OCI-LY1 (cell line): ENCODE measurements at regions not wholly inside any gene's neighbourhood (a gene's known extent, or its start where the extent isn't known, plus 50 kb on each side); places are given as distances from the start of the nearest gene placed in this dataset.

Experiments used
- H2AFZ ChIP-seq: fragments of 200-600 bp; sonication (generic), shearing (Covaris generic); 2 replicates; pipeline ENCODE4 v1.6.0; 2014; ENCODE audit warnings: antibody characterized with exemption, mild to moderate bottlenecking, low read length
- H3F3A ChIP-seq: fragments of 200-600 bp; sonication (generic), shearing (Covaris generic); 2 replicates; pipeline ENCODE4 v1.6.0; 2014; ENCODE audit warnings: mild to moderate bottlenecking, antibody characterized with exemption, low read length, moderate library complexity; ENCODE audit not compliant: insufficient read depth
- H3K27ac ChIP-seq: fragments of 200-600 bp; sonication (generic); 2 replicates; pipeline ENCODE4 v1.5.1; 2014; ENCODE audit warnings: low read length, mixed run types, mild to moderate bottlenecking, low read depth; ENCODE audit not compliant: poor library complexity, severe bottlenecking
- H3K27me3 ChIP-seq: fragments of 200-600 bp; sonication (generic); 2 replicates; pipeline ENCODE4 v1.6.0; 2014; ENCODE audit warnings: antibody characterized with exemption, mild to moderate bottlenecking, low read length, moderate library complexity; ENCODE audit not compliant: insufficient read depth
- H3K36me3 ChIP-seq: fragments of 200-600 bp; sonication (generic); 2 replicates; pipeline ENCODE4 v1.6.1; 2014; ENCODE audit warnings: mild to moderate bottlenecking, antibody characterized with exemption, low read length, moderate library complexity, mixed read lengths; ENCODE audit not compliant: insufficient read depth
- H3K4me1 ChIP-seq: fragments of 200-600 bp; sonication (generic); 2 replicates; pipeline ENCODE4 v1.5.1; 2014; ENCODE audit warnings: mild to moderate bottlenecking, low read length, moderate library complexity; ENCODE audit not compliant: insufficient read depth, severe bottlenecking
- H3K4me2 ChIP-seq: fragments of 200-600 bp; sonication (generic), shearing (Covaris generic); 2 replicates; pipeline ENCODE4 v1.6.1; 2014; ENCODE audit warnings: low read length
- H3K4me3 ChIP-seq: fragments of 200-600 bp; sonication (generic); 2 replicates; pipeline ENCODE4 v1.5.1; 2014; ENCODE audit warnings: low read length, low read depth, mild to moderate bottlenecking, mixed read lengths; ENCODE audit not compliant: poor library complexity, severe bottlenecking
- H3K79me2 ChIP-seq: fragments of 200-600 bp; shearing (Covaris generic); 2 replicates; pipeline ENCODE4 v1.6.1; 2016; ENCODE audit warnings: mixed run types, low read length, mixed read lengths; ENCODE audit not compliant: insufficient read depth
- H3K9ac ChIP-seq: fragments of 200-600 bp; sonication (generic), shearing (Covaris generic); 2 replicates; pipeline ENCODE4 v1.6.1; 2014; ENCODE audit warnings: mild to moderate bottlenecking, low read length, mixed read lengths
- H3K9me2 ChIP-seq: fragments of 200-600 bp; sonication (generic), shearing (Covaris generic); 2 replicates; pipeline ENCODE4 v1.6.1; 2014; ENCODE audit warnings: low read depth, mild to moderate bottlenecking, low read length, mixed read lengths
- H3K9me3 ChIP-seq: fragments of 200-600 bp; shearing (Covaris generic); 2 replicates; pipeline ENCODE4 v1.6.1; 2014; ENCODE audit warnings: low read length, mixed read lengths
- H4K20me1 ChIP-seq: fragments of 200-600 bp; sonication (generic), shearing (Covaris generic); 2 replicates; pipeline ENCODE4 v1.6.0; 2016; ENCODE audit warnings: mild to moderate bottlenecking, low read length; ENCODE audit not compliant: insufficient read depth
- CTCF ChIP-seq: fragments of 200-600 bp; sonication (generic), shearing (Covaris generic); IDR thresholded peaks from 2 replicates; pipeline ENCODE4 v1.5.1; 2017; ENCODE audit warnings: mild to moderate bottlenecking, antibody characterized with exemption, low read length, moderate library complexity, mixed read lengths
- EZH2 ChIP-seq: fragments of 200-600 bp; sonication (generic), shearing (Covaris generic); IDR thresholded peaks from 2 replicates; pipeline ENCODE4 v1.8.0; 2017; ENCODE audit warnings: borderline replicate concordance, mixed run types, mild to moderate bottlenecking, antibody characterized with exemption, low read length, moderate library complexity, mixed read lengths

- Histone ChIP-seq H3K36me3 (no peaks in the 10 kb centered on the region), H3F3A (no peaks in the 10 kb centered on the region), H3K9ac (no peak overlapping the region), H3K4me3 (no peak overlapping the region), H3K9me2 (no peaks in the 10 kb centered on the region), H3K27ac (no peak overlapping the region), H3K9me3 (no peaks in the 10 kb centered on the region), H4K20me1 (no peaks in the 10 kb centered on the region), H2AFZ (no peak overlapping the region), H3K79me2 (no peaks in the 10 kb centered on the region), H3K4me2 (no peak overlapping the region), H3K4me1 (no peaks in the 10 kb centered on the region), H3K27me3 (no peaks in the 10 kb centered on the region)
- TF ChIP-seq EZH2 (no peak), CTCF (no peak)
These were observed 349.2 kb upstream of the FBXO33 start for GRCh38 chr14:39781466-39781865.

- Histone ChIP-seq H3K9me2 (no peaks in the 10 kb centered on the region), H3K4me2 (no peak overlapping the region), H4K20me1 (no peaks in the 10 kb centered on the region), H3K9me3 (peaks cover 3% of the 10 kb centered on the region; the same call in 1 of the 2 replicates), H3K4me3 (no peak overlapping the region), H3K9ac (no peak overlapping the region), H3K79me2 (no peaks in the 10 kb centered on the region), H3K27ac (no peak overlapping the region), H2AFZ (no peak overlapping the region), H3K27me3 (no peaks in the 10 kb centered on the region), H3F3A (no peaks in the 10 kb centered on the region), H3K36me3 (no peaks in the 10 kb centered on the region), H3K4me1 (peaks cover 17% of the 10 kb centered on the region)
- no peak for TF ChIP-seq EZH2
- no peak for TF ChIP-seq CTCF
These were observed 341.3 kb upstream of the FBXO33 start for GRCh38 chr14:39773387-39774126.

GRCh38 chr14:39772627-39773026 is 340.4 kb upstream of the FBXO33 start:
- no peaks in the 10 kb centered on the region for H3K79me2 ChIP-seq
- no peak overlapping the region for H3K27ac ChIP-seq
- no peaks in the 10 kb centered on the region for H3K27me3 ChIP-seq
- H3K4me3 ChIP-seq, result no peak overlapping the region
- no peaks in the 10 kb centered on the region for H4K20me1 ChIP-seq
- no peak overlapping the region for H3K9ac ChIP-seq
- no peak overlapping the region for H3K4me2 ChIP-seq
- peaks cover 3% of the 10 kb centered on the region; the same call in 1 of the 2 replicates for H3K9me3 ChIP-seq
- no peak for TF ChIP-seq EZH2
- no peak for TF ChIP-seq CTCF
- H3K36me3 ChIP-seq, result no peaks in the 10 kb centered on the region
- H3K4me1 ChIP-seq, result peaks cover 25% of the 10 kb centered on the region
- H3K9me2 ChIP-seq, result no peaks in the 10 kb centered on the region
- 0 out of 2 replicates have a peak overlapping the region, but pooled peaks have one; percentile 14 for H2AFZ ChIP-seq
- no peaks in the 10 kb centered on the region for H3F3A ChIP-seq
